HUES6 (cell line): ENCODE measurements at regions not wholly inside any gene's neighbourhood (a gene's known extent, or its start where the extent isn't known, plus 50 kb on each side); places are given as distances from the start of the nearest gene placed in this dataset.

Experiments used
- H3K27ac ChIP-seq: 2 replicates; pipeline ENCODE4 v1.7.0; 2013; ENCODE audit warnings: low read depth, mild to moderate bottlenecking, low read length, inconsistent platforms
- H3K27me3 ChIP-seq: 2 replicates; pipeline ENCODE4 v1.6.1; 2013; ENCODE audit warnings: low read length; ENCODE audit not compliant: control insufficient read depth, insufficient read depth
- H3K36me3 ChIP-seq: 2 replicates; pipeline ENCODE4 v1.6.1; 2013; ENCODE audit warnings: low read length; ENCODE audit not compliant: control insufficient read depth, insufficient read depth
- H3K4me1 ChIP-seq: 2 replicates; pipeline ENCODE4 v1.6.1; 2013; ENCODE audit warnings: low read length; ENCODE audit not compliant: control insufficient read depth, insufficient read depth
- H3K4me3 ChIP-seq: 2 replicates; pipeline ENCODE4 v1.5.1; 2013; ENCODE audit warnings: low read depth, low read length
- H3K9ac ChIP-seq: one replicate; pipeline ENCODE4 v1.6.1; 2013; ENCODE audit warnings: mild to moderate bottlenecking, low read length
- H3K9me3 ChIP-seq: 2 replicates; pipeline ENCODE4 v1.6.1; 2013; ENCODE audit warnings: low read depth, low read length; ENCODE audit not compliant: control insufficient read depth, insufficient read depth

GRCh38 chr6:44681761-44682160 is 294.3 kb downstream of the CDC5L start:
- no peaks in the 10 kb centered on the region for H3K36me3 ChIP-seq
- H3K27ac ChIP-seq: no peak overlapping the region
- no peak overlapping the region for H3K4me3 ChIP-seq
- no peaks in the 10 kb centered on the region for H3K27me3 ChIP-seq
- no peak overlapping the region for H3K9ac ChIP-seq
- H3K9me3 ChIP-seq: peaks cover 5% of the 10 kb centered on the region; the same call in 1 of the 2 replicates
- no peaks in the 10 kb centered on the region for H3K4me1 ChIP-seq

GRCh38 chr6:44682280-44682679 is 294.8 kb downstream of the CDC5L start:
- Histone ChIP-seq H3K4me3 (no peak overlapping the region), H3K36me3 (no peaks in the 10 kb centered on the region), H3K27ac (no peak overlapping the region), H3K9ac (no peak overlapping the region), H3K4me1 (no peaks in the 10 kb centered on the region), H3K9me3 (peaks cover 5% of the 10 kb centered on the region; the same call in 1 of the 2 replicates), H3K27me3 (no peaks in the 10 kb centered on the region)

GRCh38 chr6:44682987-44683779 is 295.7 kb downstream of the CDC5L start:
- H3K36me3 ChIP-seq: no peaks in the 10 kb centered on the region
- H3K27me3 ChIP-seq: no peaks in the 10 kb centered on the region
- H3K9me3 ChIP-seq: peaks cover 7% of the 10 kb centered on the region; the same call in 1 of the 2 replicates
- no peaks in the 10 kb centered on the region for H3K4me1 ChIP-seq
- H3K4me3 ChIP-seq: no peak overlapping the region
- H3K27ac ChIP-seq: no peak overlapping the region
- H3K9ac ChIP-seq: no peak overlapping the region

GRCh38 chr6:44685213-44685612 is 297.7 kb downstream of the CDC5L start:
- no peak overlapping the region for H3K9ac ChIP-seq
- H3K27ac ChIP-seq: no peak overlapping the region; the same call in 1 of the 2 replicates
- no peaks in the 10 kb centered on the region for H3K36me3 ChIP-seq
- no peaks in the 10 kb centered on the region for H3K27me3 ChIP-seq
- H3K9me3 ChIP-seq: peaks cover 11% of the 10 kb centered on the region; the same call in 1 of the 2 replicates
- no peak overlapping the region for H3K4me3 ChIP-seq
- H3K4me1 ChIP-seq: no peaks in the 10 kb centered on the region

GRCh38 chr6:44696099-44696498 is 308.6 kb downstream of the CDC5L start:
- H3K9me3 ChIP-seq: no peaks in the 10 kb centered on the region
- H3K36me3 ChIP-seq: no peaks in the 10 kb centered on the region
- no peak overlapping the region for H3K27ac ChIP-seq
- H3K27me3 ChIP-seq: no peaks in the 10 kb centered on the region
- peaks cover 7% of the 10 kb centered on the region; the same call in 1 of the 2 replicates for H3K4me1 ChIP-seq
- H3K9ac ChIP-seq: no peak overlapping the region
- H3K4me3 ChIP-seq: no peak overlapping the region

- no peaks in the 10 kb centered on the region for H3K36me3 ChIP-seq
Observed at GRCh38 chr6:44696686-44697085, 309.2 kb downstream of the CDC5L start.

GRCh38 chr6:44697327-44697726 is 309.8 kb downstream of the CDC5L start:
- H3K9me3 ChIP-seq: no peaks in the 10 kb centered on the region
- no peak overlapping the region for H3K9ac ChIP-seq
- H3K4me3 ChIP-seq: no peak overlapping the region
- H3K4me1 ChIP-seq: peaks cover 20% of the 10 kb centered on the region; the same call in 1 of the 2 replicates
- H3K27me3 ChIP-seq: no peaks in the 10 kb centered on the region
- no peaks in the 10 kb centered on the region for H3K36me3 ChIP-seq
- no peak overlapping the region for H3K27ac ChIP-seq

More at GRCh38 chr6:44696686-44697085, 309.2 kb downstream of the CDC5L start:
- Histone ChIP-seq H3K27ac (no peak overlapping the region), H3K4me1 (peaks cover 13% of the 10 kb centered on the region; the same call in 1 of the 2 replicates), H3K9me3 (no peaks in the 10 kb centered on the region), H3K4me3 (no peak overlapping the region), H3K9ac (no peak overlapping the region), H3K27me3 (no peaks in the 10 kb centered on the region)

GRCh38 chr6:44698602-44699001 is 311.1 kb downstream of the CDC5L start:
- H3K4me3 ChIP-seq: no peak overlapping the region
- peaks cover 20% of the 10 kb centered on the region; the same call in 1 of the 2 replicates for H3K4me1 ChIP-seq
- H3K9me3 ChIP-seq: no peaks in the 10 kb centered on the region
- no peak overlapping the region for H3K27ac ChIP-seq
- H3K36me3 ChIP-seq: no peaks in the 10 kb centered on the region
- H3K27me3 ChIP-seq: no peaks in the 10 kb centered on the region
- H3K9ac ChIP-seq: no peak overlapping the region

GRCh38 chr6:44699082-44699481 is 311.6 kb downstream of the CDC5L start:
- Histone ChIP-seq H3K4me1 (peaks cover 20% of the 10 kb centered on the region; the same call in 1 of the 2 replicates), H3K4me3 (no peak overlapping the region)

GRCh38 chr6:44699851-44700250 is 312.3 kb downstream of the CDC5L start:
- Histone ChIP-seq H3K4me3 (no peak overlapping the region), H3K4me1 (peaks cover 20% of the 10 kb centered on the region; the same call in 1 of the 2 replicates), H3K27ac (no peak overlapping the region), H3K36me3 (no peaks in the 10 kb centered on the region), H3K9ac (no peak overlapping the region), H3K27me3 (no peaks in the 10 kb centered on the region), H3K9me3 (no peaks in the 10 kb centered on the region)

More at GRCh38 chr6:44699082-44699481, 311.6 kb downstream of the CDC5L start:
- Histone ChIP-seq H3K9ac (no peak overlapping the region), H3K36me3 (no peaks in the 10 kb centered on the region), H3K27ac (no peak overlapping the region), H3K9me3 (no peaks in the 10 kb centered on the region), H3K27me3 (no peaks in the 10 kb centered on the region)

GRCh38 chr6:44700422-44700821 is 312.9 kb downstream of the CDC5L start:
- Histone ChIP-seq H3K9me3 (no peaks in the 10 kb centered on the region), H3K4me1 (peaks cover 20% of the 10 kb centered on the region; the same call in 1 of the 2 replicates), H3K27me3 (no peaks in the 10 kb centered on the region), H3K4me3 (no peak overlapping the region), H3K36me3 (no peaks in the 10 kb centered on the region), H3K27ac (no peak overlapping the region), H3K9ac (no peak overlapping the region)
